Frontal cortex (tissue), 3 donors: ENCODE measurements at regions not wholly inside any gene's neighbourhood (a gene's known extent, or its start where the extent isn't known, plus 50 kb on each side); places are given as distances from the start of the nearest gene placed in this dataset.
"Not testable (repeated sequence)": the region's sequence is repeated elsewhere in the genome, so short reads cannot be mapped to it uniquely, and the experiment has no call there.

Source experiments
- DNase-seq, 2 donors: peaks; one replicate each; pipeline ENCODE4 v3.0.0; 2012; ENCODE audit warnings: low spot score in 2 of 2
- FAIRE-seq: peaks from 2 replicates; lab custom pipeline; 2012; peaks lifted over from hg19 to GRCh38; lab: Jason Lieb, UNC
- donor health status: control.
- donor health status: control.
- donor health status: control.

- no peak for DNase-seq
- FAIRE-seq: no peak
Measured at GRCh38 chr3:110670407-110670806, 401.2 kb upstream of the NECTIN3 start.

- DNase-seq (no peak), FAIRE-seq (no peak)
Measured at GRCh38 chr3:110677506-110677905, 394.1 kb upstream of the NECTIN3 start.

GRCh38 chr3:110679285-110679684, 392.3 kb upstream of the NECTIN3 start:
- DNase-seq: no peak
- no peak for FAIRE-seq

GRCh38 chr3:110680450-110680849, 391.2 kb upstream of the NECTIN3 start:
- no peak for DNase-seq
- no peak for FAIRE-seq

GRCh38 chr3:110684466-110684865, 387.1 kb upstream of the NECTIN3 start:
- no peak for DNase-seq
- FAIRE-seq: no peak

- FAIRE-seq: no peak
- no peak for DNase-seq
Measured at GRCh38 chr3:110685630-110686029, 386.0 kb upstream of the NECTIN3 start.

- FAIRE-seq (no peak), DNase-seq (no peak)
Measured at GRCh38 chr3:110686701-110687100, 384.9 kb upstream of the NECTIN3 start.

GRCh38 chr3:110687138-110687537, 384.5 kb upstream of the NECTIN3 start:
- no peak for DNase-seq
- FAIRE-seq: no peak

- FAIRE-seq: no peak
- DNase-seq: no peak
Measured at GRCh38 chr3:110697961-110698360, 373.7 kb upstream of the NECTIN3 start.

GRCh38 chr3:110704332-110704731, 367.3 kb upstream of the NECTIN3 start:
- FAIRE-seq, DNase-seq: not testable (repeated sequence)

- FAIRE-seq: no peak
- no peak for DNase-seq
Measured at GRCh38 chr3:110708156-110708555, 363.5 kb upstream of the NECTIN3 start.

- no peak for FAIRE-seq
- no peak for DNase-seq
Measured at GRCh38 chr3:110710156-110710555, 361.5 kb upstream of the NECTIN3 start.

GRCh38 chr3:110710603-110711002, 361.0 kb upstream of the NECTIN3 start:
- FAIRE-seq: no peak
- DNase-seq: no peak

GRCh38 chr3:110711130-110711832, 360.3 kb upstream of the NECTIN3 start:
- FAIRE-seq (no peak), DNase-seq (no peak)

- DNase-seq: no peak
- no peak for FAIRE-seq
Measured at GRCh38 chr3:110711851-110712516, 359.6 kb upstream of the NECTIN3 start.

- FAIRE-seq (no peak), DNase-seq (no peak)
Measured at GRCh38 chr3:110727056-110727455, 344.6 kb upstream of the NECTIN3 start.

GRCh38 chr3:110731148-110731547, 340.5 kb upstream of the NECTIN3 start:
- DNase-seq (no peak), FAIRE-seq (no peak)

- no peak for FAIRE-seq
- no peak for DNase-seq
Measured at GRCh38 chr3:110732420-110732819, 339.2 kb upstream of the NECTIN3 start.

GRCh38 chr3:110733045-110733444, 338.6 kb upstream of the NECTIN3 start:
- no peak for DNase-seq
- FAIRE-seq: no peak

- DNase-seq: no peak
- no peak for FAIRE-seq
Measured at GRCh38 chr3:110734524-110734923, 337.1 kb upstream of the NECTIN3 start.

- no peak for DNase-seq
- FAIRE-seq: no peak
Measured at GRCh38 chr3:110736332-110736731, 335.3 kb upstream of the NECTIN3 start.

- FAIRE-seq: no peak
- no peak for DNase-seq
Measured at GRCh38 chr3:110738531-110738930, 333.1 kb upstream of the NECTIN3 start.
